HUES48 (cell line): ENCODE measurements at regions not wholly inside any gene's neighbourhood (a gene's known extent, or its start where the extent isn't known, plus 50 kb on each side); places are given as distances from the start of the nearest gene placed in this dataset.

Experiments
- H3K27ac ChIP-seq: one replicate; pipeline ENCODE4 v1.7.0; 2013; ENCODE audit warnings: low read depth, low read length, inconsistent platforms
- H3K27me3 ChIP-seq: 2 replicates; pipeline ENCODE4 v1.6.1; 2013; ENCODE audit warnings: mild to moderate bottlenecking, low read length; ENCODE audit not compliant: control insufficient read depth, insufficient read depth
- H3K36me3 ChIP-seq: 2 replicates; pipeline ENCODE4 v1.6.1; 2013; ENCODE audit warnings: low read length; ENCODE audit not compliant: control insufficient read depth, insufficient read depth
- H3K4me1 ChIP-seq: 2 replicates; pipeline ENCODE4 v1.6.1; 2013; ENCODE audit warnings: mild to moderate bottlenecking, low read length; ENCODE audit not compliant: control insufficient read depth, insufficient read depth
- H3K4me3 ChIP-seq: 2 replicates; pipeline ENCODE4 v1.5.1; 2013; ENCODE audit warnings: mild to moderate bottlenecking, low read depth, low read length
- H3K9ac ChIP-seq: 2 replicates; pipeline ENCODE4 v1.6.1; 2013; ENCODE audit warnings: mild to moderate bottlenecking, low read depth, low read length, moderate library complexity
- H3K9me3 ChIP-seq: 2 replicates; pipeline ENCODE4 v1.6.1; 2013; ENCODE audit warnings: low read length; ENCODE audit not compliant: control insufficient read depth, insufficient read depth

DNA sequence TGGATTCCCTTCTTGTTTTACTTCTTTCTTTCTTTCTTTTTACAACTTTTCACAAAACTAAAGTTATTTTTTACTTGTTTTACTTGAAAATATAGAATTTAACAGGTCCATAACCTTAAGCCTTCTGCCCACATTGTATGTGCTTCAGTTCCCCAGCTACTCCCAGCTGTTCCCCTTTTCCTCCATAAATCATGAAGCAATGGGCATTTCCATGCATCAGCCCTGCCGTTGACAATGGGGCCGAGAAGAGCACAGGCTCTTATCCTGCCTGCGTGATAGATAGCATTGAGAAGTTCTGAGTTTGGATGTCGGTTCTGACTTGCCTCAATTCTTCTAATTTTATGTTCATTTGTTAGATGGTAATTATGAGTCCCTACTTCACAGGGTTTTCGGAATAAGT, 583.8 kb downstream of the CDH26 start:
- no peaks in the 10 kb centered on the region for H3K9me3 ChIP-seq
- no peaks in the 10 kb centered on the region for H3K27me3 ChIP-seq
- H3K9ac ChIP-seq, result no peak overlapping the region
- H3K27ac ChIP-seq, result no peak overlapping the region
- H3K4me1 ChIP-seq, result no peaks in the 10 kb centered on the region
- H3K36me3 ChIP-seq, result no peaks in the 10 kb centered on the region
- H3K4me3 ChIP-seq, result no peak overlapping the region

DNA sequence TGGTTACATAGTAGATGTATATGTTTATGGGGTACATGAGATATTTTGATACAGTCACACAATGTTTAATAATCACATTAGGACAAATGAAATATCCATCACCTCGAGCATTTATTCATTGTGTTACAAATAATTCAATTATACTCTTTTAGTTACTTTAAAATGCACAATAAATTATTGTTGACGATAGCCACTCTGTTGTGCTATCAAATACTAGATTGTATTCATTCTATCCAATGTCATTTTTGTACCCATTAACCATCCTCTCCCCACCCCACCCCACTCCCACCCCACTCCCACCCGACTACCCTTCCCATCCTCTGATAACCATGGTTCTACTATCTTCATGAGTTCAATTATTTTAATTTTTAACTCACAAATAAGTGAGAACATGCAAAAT, 585.4 kb downstream of the CDH26 start:
- no peak overlapping the region for H3K9ac ChIP-seq
- H3K27ac ChIP-seq, result no peak overlapping the region
- H3K36me3 ChIP-seq, result no peaks in the 10 kb centered on the region
- H3K9me3 ChIP-seq, result no peaks in the 10 kb centered on the region
- no peak overlapping the region for H3K4me3 ChIP-seq
- no peaks in the 10 kb centered on the region for H3K27me3 ChIP-seq
- no peaks in the 10 kb centered on the region for H3K4me1 ChIP-seq

DNA sequence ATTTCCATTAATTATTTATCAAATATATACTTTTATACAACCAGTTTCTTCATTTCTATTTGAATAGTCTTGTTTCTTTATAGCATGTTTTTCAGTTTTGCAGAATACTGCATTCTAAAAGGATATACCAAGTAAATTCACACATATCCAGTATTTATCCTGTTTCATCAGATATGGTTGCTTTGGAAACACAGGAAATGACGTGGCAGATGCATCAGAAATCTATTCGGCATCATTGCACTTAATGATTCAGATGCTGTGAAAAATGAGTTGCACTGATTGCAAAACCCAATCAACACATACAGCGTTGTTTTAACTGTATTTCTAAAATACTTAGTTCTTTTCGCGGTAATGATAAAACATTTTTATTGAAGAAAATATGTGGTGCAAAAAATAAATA, 594.9 kb downstream of the CDH26 start:
- Histone ChIP-seq H3K27ac (no peak overlapping the region), H3K4me3 (no peak overlapping the region), H3K27me3 (no peaks in the 10 kb centered on the region), H3K9me3 (no peaks in the 10 kb centered on the region), H3K36me3 (no peaks in the 10 kb centered on the region), H3K9ac (no peak overlapping the region), H3K4me1 (no peaks in the 10 kb centered on the region)

DNA sequence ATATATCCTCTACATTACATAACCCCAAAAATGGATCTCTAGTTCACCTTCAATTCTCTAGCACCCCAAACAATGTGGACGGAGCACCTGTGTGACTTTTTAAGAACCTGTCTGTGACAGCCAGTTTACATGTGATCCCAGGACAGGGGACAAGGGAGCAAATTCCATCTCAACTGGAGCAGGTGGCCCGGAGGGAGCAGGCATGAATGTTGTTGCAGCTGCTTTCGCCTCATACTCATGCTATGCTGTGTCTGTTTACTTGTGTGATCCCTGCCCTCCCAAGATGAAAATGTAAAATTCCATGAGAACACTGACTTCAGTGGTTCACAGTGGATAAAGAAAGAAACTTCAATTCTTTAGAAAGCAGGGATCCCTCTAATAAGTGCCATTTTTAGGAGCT, 600.3 kb downstream of the CDH26 start:
- no peaks in the 10 kb centered on the region for H3K4me1 ChIP-seq
- no peak overlapping the region for H3K9ac ChIP-seq
- no peaks in the 10 kb centered on the region for H3K27me3 ChIP-seq
- H3K27ac ChIP-seq, result no peak overlapping the region
- no peaks in the 10 kb centered on the region for H3K9me3 ChIP-seq
- no peaks in the 10 kb centered on the region for H3K36me3 ChIP-seq
- no peak overlapping the region for H3K4me3 ChIP-seq

DNA sequence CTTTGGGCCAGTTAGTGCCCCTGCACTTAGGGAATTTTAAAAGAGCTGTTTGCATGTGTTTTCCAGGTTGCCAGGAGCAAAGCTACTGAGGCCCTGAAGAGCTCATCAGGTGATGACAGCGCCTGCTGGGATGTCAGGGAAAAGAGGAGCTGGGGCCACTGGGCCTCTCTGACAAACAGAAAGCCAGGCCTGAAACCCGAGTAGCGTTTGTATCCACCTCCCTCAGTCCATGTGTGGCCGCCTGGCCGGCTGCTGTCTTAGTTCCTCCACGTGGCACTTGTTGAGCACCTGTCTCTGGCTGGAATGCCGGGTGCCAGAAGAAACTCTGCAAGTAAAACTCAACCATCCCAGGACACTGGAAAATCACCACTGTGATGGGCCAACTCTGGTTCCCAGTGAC, 601.2 kb downstream of the CDH26 start:
- H3K4me3 ChIP-seq, result no peak overlapping the region
- no peak overlapping the region for H3K9ac ChIP-seq
- 0 out of 2 replicates have a peak, but pooled peaks cover 2% of the 10 kb centered on the region for H3K4me1 ChIP-seq
- H3K36me3 ChIP-seq, result no peaks in the 10 kb centered on the region
- H3K27ac ChIP-seq, result no peak overlapping the region
- H3K9me3 ChIP-seq, result no peaks in the 10 kb centered on the region
- no peaks in the 10 kb centered on the region for H3K27me3 ChIP-seq

DNA sequence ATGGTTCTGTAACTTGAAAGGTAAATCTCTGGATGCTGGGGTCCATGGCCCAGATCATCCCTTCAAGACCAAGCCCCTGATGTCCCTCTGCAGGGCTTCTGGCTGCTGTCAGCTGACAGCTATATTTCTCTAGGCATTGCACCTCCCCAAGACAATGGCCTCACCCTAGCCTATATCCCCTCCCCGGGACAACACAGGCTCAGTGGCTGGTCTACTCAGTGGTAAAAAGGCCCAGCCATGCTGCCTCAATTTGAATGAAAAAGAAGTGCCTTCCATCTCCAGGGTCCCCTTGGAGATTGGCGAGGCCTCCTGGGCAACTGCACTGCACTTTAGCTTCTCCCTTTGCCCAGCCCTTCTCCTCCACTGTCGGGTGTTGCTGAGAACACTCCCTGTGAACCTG, 602.8 kb downstream of the CDH26 start:
- Histone ChIP-seq H3K9ac (no peak overlapping the region), H3K27me3 (no peaks in the 10 kb centered on the region), H3K4me3 (no peak overlapping the region), H3K27ac (no peak overlapping the region), H3K4me1 (peaks cover 6% of the 10 kb centered on the region; the same call in 1 of the 2 replicates), H3K9me3 (no peaks in the 10 kb centered on the region), H3K36me3 (no peaks in the 10 kb centered on the region)

DNA sequence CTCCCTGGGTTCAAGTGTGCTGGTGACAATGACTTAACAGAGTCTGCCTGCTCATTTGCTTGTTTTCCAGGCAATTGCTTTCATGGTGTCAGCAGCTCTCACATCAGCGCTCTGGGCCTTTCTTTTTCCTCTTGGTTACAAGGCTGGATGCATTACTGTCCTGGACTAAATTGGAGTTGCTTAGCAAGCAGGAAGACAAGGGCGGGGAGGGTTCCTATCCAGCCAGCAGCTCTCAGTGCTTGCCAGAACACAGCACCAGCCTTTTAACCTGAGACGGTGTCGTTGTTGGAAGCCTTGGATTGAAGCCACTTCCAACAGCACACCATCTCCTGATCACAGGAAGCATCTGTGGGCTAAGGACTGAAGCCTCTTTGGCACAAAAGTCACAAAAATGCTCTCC, 606.9 kb downstream of the CDH26 start:
- Histone ChIP-seq H3K27ac (no peak overlapping the region), H3K9me3 (no peaks in the 10 kb centered on the region), H3K4me1 (peaks cover 6% of the 10 kb centered on the region; the same call in 1 of the 2 replicates), H3K4me3 (no peak overlapping the region), H3K9ac (no peak overlapping the region), H3K27me3 (no peaks in the 10 kb centered on the region), H3K36me3 (no peaks in the 10 kb centered on the region)

DNA sequence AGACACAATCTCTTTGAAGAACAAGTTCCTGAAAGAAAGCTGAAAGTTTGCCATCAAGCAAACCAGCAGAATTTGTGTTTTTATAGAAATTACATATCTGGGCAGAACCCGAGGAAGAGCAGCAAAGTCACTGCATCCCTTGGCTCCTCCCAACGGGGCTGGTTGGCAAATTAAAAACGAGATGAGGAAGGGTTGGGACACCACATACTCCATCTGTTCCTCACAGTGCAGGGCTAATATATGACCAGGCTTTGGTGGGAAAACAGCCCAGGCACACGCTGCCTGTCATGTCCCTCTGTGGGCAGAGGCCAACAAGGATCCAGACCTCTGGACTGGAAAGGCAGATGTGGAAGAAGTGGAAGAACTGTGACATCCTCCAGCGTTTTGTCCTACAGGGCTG, 607.3 kb downstream of the CDH26 start:
- Histone ChIP-seq H3K36me3 (no peaks in the 10 kb centered on the region), H3K4me3 (no peak overlapping the region), H3K9ac (no peak overlapping the region), H3K9me3 (no peaks in the 10 kb centered on the region), H3K4me1 (peaks cover 6% of the 10 kb centered on the region; the same call in 1 of the 2 replicates), H3K27ac (no peak overlapping the region), H3K27me3 (no peaks in the 10 kb centered on the region)

DNA sequence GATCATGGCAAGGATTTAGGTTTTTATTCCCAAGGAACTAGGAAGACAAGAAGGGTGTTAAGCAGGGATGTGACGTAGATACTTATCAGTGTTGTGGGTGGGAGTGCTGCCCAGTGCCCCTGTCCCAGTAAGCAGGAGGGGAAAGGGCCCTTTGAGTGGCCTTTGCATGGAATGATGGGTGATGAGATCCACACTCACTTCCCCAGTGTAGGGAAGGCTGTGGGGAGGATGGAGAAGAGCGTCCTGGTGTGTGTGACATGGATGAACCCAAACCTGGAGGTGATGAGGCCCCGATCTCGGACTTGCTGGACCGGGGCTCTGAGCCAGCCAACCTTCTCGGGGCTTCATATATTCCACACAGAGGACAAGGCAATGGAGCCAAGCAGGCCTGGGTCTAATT, 610.9 kb downstream of the CDH26 start:
- no peak overlapping the region for H3K9ac ChIP-seq
- no peaks in the 10 kb centered on the region for H3K36me3 ChIP-seq
- H3K27me3 ChIP-seq, result no peaks in the 10 kb centered on the region
- H3K9me3 ChIP-seq, result no peaks in the 10 kb centered on the region
- H3K4me1 ChIP-seq, result peaks cover 6% of the 10 kb centered on the region; the same call in 1 of the 2 replicates
- no peak overlapping the region for H3K4me3 ChIP-seq
- H3K27ac ChIP-seq, result no peak overlapping the region

DNA sequence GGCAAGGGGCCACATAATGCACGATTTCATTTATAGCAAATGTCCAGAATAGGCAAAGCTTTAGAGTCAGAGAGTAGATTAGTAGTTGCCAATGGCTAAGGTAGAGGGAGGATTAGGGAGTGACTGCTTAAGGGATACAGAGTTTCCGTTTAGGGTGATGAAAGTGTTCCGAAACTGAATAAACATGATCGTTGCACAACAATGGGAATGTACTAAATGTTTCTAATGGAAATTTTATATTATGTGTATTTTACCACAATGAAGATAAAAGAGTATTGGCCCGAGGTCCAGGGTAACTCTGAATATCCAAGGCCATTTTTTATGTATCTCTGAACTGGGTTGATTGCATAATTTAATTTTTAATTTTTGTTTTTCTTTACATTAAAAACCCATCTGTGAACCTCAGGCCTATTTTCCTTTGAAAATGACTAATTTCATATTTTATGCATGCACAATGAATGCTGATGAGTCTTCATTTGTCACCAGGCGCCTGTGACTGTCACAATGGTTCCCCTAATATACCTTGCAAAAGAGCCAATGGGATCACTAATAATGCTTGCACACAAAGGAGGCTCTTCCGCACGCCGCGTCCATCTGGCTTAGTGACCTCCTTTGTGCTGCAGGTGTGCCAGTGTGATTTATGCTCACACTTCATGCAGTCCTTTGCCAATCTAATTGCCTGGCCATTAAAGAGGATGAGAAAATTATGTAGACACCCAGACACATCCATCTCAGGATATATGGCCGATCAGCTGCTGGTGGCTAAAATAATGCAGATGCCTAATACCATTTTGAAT, 612.5 kb downstream of the CDH26 start:
- Histone ChIP-seq H3K27ac (no peak overlapping the region), H3K9me3 (no peaks in the 10 kb centered on the region), H3K4me3 (no peak overlapping the region), H3K4me1 (no peaks in the 10 kb centered on the region), H3K9ac (no peak overlapping the region), H3K27me3 (no peaks in the 10 kb centered on the region), H3K36me3 (no peaks in the 10 kb centered on the region)

DNA sequence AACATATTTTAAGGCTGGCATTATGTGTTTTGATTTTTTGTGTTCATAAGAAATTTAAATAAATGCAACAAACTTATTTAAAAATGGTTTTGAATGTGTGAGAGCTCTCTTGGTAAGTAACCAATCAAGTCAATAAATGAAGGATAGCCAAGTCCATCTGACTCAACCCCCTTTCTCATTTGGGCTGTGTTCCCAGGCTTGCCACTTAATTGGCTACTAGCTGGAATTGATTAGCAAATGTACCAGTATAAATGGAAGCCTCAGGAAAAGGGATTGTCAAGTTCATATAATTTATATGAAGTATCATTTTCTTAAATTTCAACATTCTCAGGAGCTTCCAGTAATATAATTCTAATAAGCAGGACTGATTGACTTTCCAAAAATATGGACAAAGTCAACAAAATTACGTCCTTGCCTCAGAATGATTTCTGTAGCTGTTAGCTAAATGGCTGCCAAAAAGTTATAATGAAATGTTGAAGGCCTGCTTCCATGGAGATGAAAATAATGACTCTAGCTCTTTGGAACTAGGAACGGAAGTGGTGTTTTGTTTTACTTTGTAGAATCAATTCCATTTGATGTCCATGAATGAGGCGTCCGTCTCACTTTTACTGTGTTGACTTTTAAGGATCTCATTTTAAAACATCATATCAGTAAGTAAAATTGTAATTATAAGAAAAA, 614.9 kb downstream of the CDH26 start:
- Histone ChIP-seq H3K27ac (no peak overlapping the region), H3K27me3 (no peaks in the 10 kb centered on the region)

More for the DNA sequence above, 614.9 kb downstream of the CDH26 start:
- Histone ChIP-seq H3K9ac (no peak overlapping the region), H3K4me1 (no peaks in the 10 kb centered on the region), H3K4me3 (no peak overlapping the region), H3K9me3 (peaks cover 4% of the 10 kb centered on the region), H3K36me3 (no peaks in the 10 kb centered on the region)
